Testis (tissue), 2 donors: ENCODE measurements at regions not wholly inside any gene's neighbourhood (a gene's known extent, or its start where the extent isn't known, plus 50 kb on each side); places are given as distances from the start of the nearest gene placed in this dataset.

Experiments used
- DNase-seq: peaks from one replicate; pipeline ENCODE4 v3.0.0-alpha.2; 2019
- H3K27ac ChIP-seq, 2 donors: fragments of 200-600 bp; sonication (generic); one replicate each; pipeline ENCODE4 v1.5.1; 2019
- H3K27me3 ChIP-seq: fragments of 200-600 bp; sonication (generic); one replicate; pipeline ENCODE4 v1.5.1; 2019
- H3K36me3 ChIP-seq: fragments of 200-600 bp; sonication (generic); one replicate; pipeline ENCODE4 v1.5.1; 2017; ENCODE audit warnings: low read depth; ENCODE audit errors: missing control alignments
- H3K4me1 ChIP-seq: fragments of 200-600 bp; sonication (generic); one replicate; pipeline ENCODE4 v1.5.1; 2019
- H3K4me3 ChIP-seq, 2 donors: fragments of 200-600 bp; sonication (generic); one replicate each; pipeline ENCODE4 v1.5.1; 2017 to 2019
- H3K9me3 ChIP-seq: fragments of 200-600 bp; sonication (generic); one replicate; pipeline ENCODE4 v1.5.1; 2017
- CTCF ChIP-seq, 3 experiments: fragments of 450-650 bp in 2 of 3; fragments of 200-600 bp in 1 of 3; sonication (generic) in 1 of 3; IDR thresholded peaks; one replicate each; pipeline ENCODE4 v1.5.1; 2016 to 2019; ENCODE audit warnings: antibody characterized with exemption in 3 of 3, mild to moderate bottlenecking in 2 of 3, moderate library complexity in 1 of 3
- POLR2A ChIP-seq: fragments of 450-650 bp; IDR thresholded peaks from one replicate; pipeline ENCODE4 v1.6.1; 2017; ENCODE audit warnings: antibody characterized with exemption, mild to moderate bottlenecking, moderate library complexity
- WGBS, 2 donors: methylation state at CpG; one replicate each; pipeline ENCODE4 v1.1.5; 2018; 5-methylcytosine and 5-hydroxymethylcytosine counted together
- intact Hi-C: fragments of 100-400 bp; cut with DNase I; formaldehyde crosslinking; loops from one replicate; pipeline ENCODE4 v1.15.1; 2023; ENCODE audit warnings: low total_unique reads

GRCh38 chr12:13340149-13340548, 143.6 kb downstream of the EMP1 start:
- TF ChIP-seq CTCF (IDR thresholded peaks at IDR 0.05) (no peak), POLR2A (no peak)
- Histone ChIP-seq H3K27me3 (no peaks in the 10 kb centered on the region), H3K4me3 (no peak overlapping the region), H3K36me3 (no peaks in the 10 kb centered on the region), H3K27ac (no peak overlapping the region), H3K9me3 (no peaks in the 10 kb centered on the region), H3K4me1 (no peaks in the 10 kb centered on the region)
- WGBS, 2 donors: 69 to 75% methylated on average over 1 of the region's 1 CpG
- intact Hi-C loops: no loop called here
- DNase-seq: no peak

- Histone ChIP-seq H3K9me3 (no peaks in the 10 kb centered on the region), H3K36me3 (no peaks in the 10 kb centered on the region), H3K27ac (no peak overlapping the region), H3K4me3 (no peak overlapping the region), H3K27me3 (no peaks in the 10 kb centered on the region), H3K4me1 (no peaks in the 10 kb centered on the region)
- no peak for DNase-seq
- TF ChIP-seq POLR2A (no peak), CTCF (IDR thresholded peaks at IDR 0.05) (no peak)
- WGBS, 2 donors: 78 to 92% methylated on average over 1 of the region's 1 CpG
- intact Hi-C loops: no loop called here
These were observed 143.0 kb downstream of the EMP1 start for GRCh38 chr12:13339538-13339937.

GRCh38 chr12:13339091-13339490, 142.6 kb downstream of the EMP1 start:
- H3K36me3 ChIP-seq: no peaks in the 10 kb centered on the region
- no peak overlapping the region for H3K4me3 ChIP-seq
- no peaks in the 10 kb centered on the region for H3K9me3 ChIP-seq
- intact Hi-C loops: no loop called here
- H3K4me1 ChIP-seq: no peaks in the 10 kb centered on the region
- H3K27ac ChIP-seq: no peak overlapping the region
- no peak for TF ChIP-seq CTCF (IDR thresholded peaks at IDR 0.05)
- TF ChIP-seq POLR2A: no peak
- no peak for DNase-seq
- 88% methylated on average over 4 of the region's 4 CpGs for WGBS, 2 donors
- no peaks in the 10 kb centered on the region for H3K27me3 ChIP-seq

- WGBS, 2 donors: 69 to 78% methylated on average over 6 of the region's 6 CpGs
- intact Hi-C loops: no loop called here
- Histone ChIP-seq H3K9me3 (no peaks in the 10 kb centered on the region), H3K36me3 (no peaks in the 10 kb centered on the region), H3K4me3 (no peak overlapping the region), H3K4me1 (no peaks in the 10 kb centered on the region), H3K27ac (no peak overlapping the region), H3K27me3 (no peaks in the 10 kb centered on the region)
- DNase-seq: no peak
- TF ChIP-seq CTCF (IDR thresholded peaks at IDR 0.05) (no peak), POLR2A (no peak)
These were observed 141.3 kb downstream of the EMP1 start for GRCh38 chr12:13337791-13338190.

- Histone ChIP-seq H3K9me3 (no peaks in the 10 kb centered on the region), H3K27me3 (no peaks in the 10 kb centered on the region), H3K4me3 (no peak overlapping the region), H3K36me3 (no peaks in the 10 kb centered on the region), H3K27ac (no peak overlapping the region), H3K4me1 (no peaks in the 10 kb centered on the region)
- TF ChIP-seq CTCF (IDR thresholded peaks at IDR 0.05) (no peak), POLR2A (no peak)
- no peak for DNase-seq
- intact Hi-C loops: no loop called here
- 86 to 96% methylated on average over 4 of the region's 4 CpGs for WGBS, 2 donors
These were observed 139.7 kb downstream of the EMP1 start for GRCh38 chr12:13336216-13336615.
